Tibial nerve (tissue), 4 donors: ENCODE measurements at regions not wholly inside any gene's neighbourhood (a gene's known extent, or its start where the extent isn't known, plus 50 kb on each side); places are given as distances from the start of the nearest gene placed in this dataset.

Source experiments
- DNase-seq, 2 donors: peaks; one replicate each; pipeline ENCODE4 v3.0.0-alpha.2; 2019; ENCODE audit warnings: low spot score in 2 of 2
- H3K27ac ChIP-seq, 4 donors: fragments of 200-600 bp; sonication (generic) in 3 of 4; one replicate each; pipeline ENCODE4 v1.5.1; 2017 to 2019; ENCODE audit warnings: mild to moderate bottlenecking in 1 of 4
- H3K27me3 ChIP-seq, 2 donors: fragments of 200-600 bp; sonication (generic) in 1 of 2; one replicate each; pipeline versions ENCODE4 v1.5.1 to v1.6.0; 2017 to 2019
- H3K36me3 ChIP-seq, 3 donors: fragments of 200-600 bp; sonication (generic); one replicate each; pipeline ENCODE4 v1.5.1; 2018 to 2019
- H3K4me1 ChIP-seq, 4 donors: fragments of 200-600 bp; sonication (generic) in 3 of 4; one replicate each; pipeline ENCODE4 v1.5.1; 2017 to 2019
- H3K4me3 ChIP-seq, 4 donors: fragments of 200-600 bp; sonication (generic) in 3 of 4; one replicate each; pipeline ENCODE4 v1.5.1; 2017 to 2019; ENCODE audit warnings: mild to moderate bottlenecking in 1 of 4, moderate library complexity in 1 of 4
- H3K9me3 ChIP-seq, 4 donors: fragments of 200-600 bp; sonication (generic) in 3 of 4; one replicate each; pipeline ENCODE4 v1.5.1; 2017 to 2019
- CTCF ChIP-seq, 5 experiments: fragments of 200-600 bp in 3 of 5; fragments of 450-650 bp in 2 of 5; sonication (generic) in 3 of 5; IDR thresholded peaks; one replicate each; pipeline ENCODE4 v1.5.1; 2016 to 2019; ENCODE audit warnings: antibody characterized with exemption in 5 of 5, mild to moderate bottlenecking in 3 of 5, moderate library complexity in 2 of 5
- EP300 ChIP-seq, 2 donors: sonication (generic); formaldehyde crosslinking; IDR thresholded peaks; one replicate each; pipeline ENCODE4 v1.6.1; 2017; ENCODE audit warnings: antibody characterized with exemption in 2 of 2, mild to moderate bottlenecking in 1 of 2
- POLR2A ChIP-seq, 2 donors: fragments of 450-650 bp; IDR thresholded peaks; one replicate each; pipeline ENCODE4 v1.6.1; 2017; ENCODE audit warnings: antibody characterized with exemption in 2 of 2, mild to moderate bottlenecking in 2 of 2, moderate library complexity in 2 of 2
- WGBS, 2 donors: methylation state at CpG; one replicate each; pipeline ENCODE4 v1.1.5; 2018; 5-methylcytosine and 5-hydroxymethylcytosine counted together

- no peak overlapping the region for H3K27ac ChIP-seq
- TF ChIP-seq CTCF (IDR thresholded peaks at IDR 0.05) (no peak), POLR2A (IDR thresholded peaks at IDR 0.05) (no peak)
- no peaks in the 10 kb centered on the region for H3K9me3 ChIP-seq
- H3K27me3 ChIP-seq, result no peaks in the 10 kb centered on the region
- no peak for DNase-seq
- no peak overlapping the region for H3K4me3 ChIP-seq
- WGBS, 2 donors, result 67 to 73% methylated on average over 5 of the region's 5 CpGs
- H3K4me1 ChIP-seq, result no peaks in the 10 kb centered on the region
- H3K36me3 ChIP-seq, result no peaks in the 10 kb centered on the region
Measured at GRCh38 chr1:19577036-19577435, 67.1 kb upstream of the NBL1 start.

- Histone ChIP-seq H3K27ac (no peak overlapping the region), H3K9me3 (no peaks in the 10 kb centered on the region), H3K4me1 (no peaks in the 10 kb centered on the region), H3K4me3 (no peak overlapping the region), H3K27me3 (no peaks in the 10 kb centered on the region), H3K36me3 (no peaks in the 10 kb centered on the region)
- TF ChIP-seq CTCF (IDR thresholded peaks at IDR 0.05) (no peak), POLR2A (IDR thresholded peaks at IDR 0.05) (no peak), EP300 (IDR thresholded peaks at IDR 0.05) (no peak)
- DNase-seq, result no peak
- WGBS, 2 donors, result 91 to 95% methylated on average over 3 of the region's 3 CpGs
Measured at GRCh38 chr1:19569786-19570185, 74.3 kb upstream of the NBL1 start.

GRCh38 chr1:19567041-19567440 is 77.1 kb upstream of the NBL1 start:
- Histone ChIP-seq H3K4me3 (no peak overlapping the region), H3K27ac (no peak overlapping the region), H3K27me3 (no peaks in the 10 kb centered on the region), H3K36me3 (no peaks in the 10 kb centered on the region), H3K4me1 (peaks cover 0 to 14% (median 6%) of the 10 kb centered on the region in 4 donors), H3K9me3 (no peaks in the 10 kb centered on the region)
- 79 to 83% methylated on average over 4 of the region's 4 CpGs for WGBS, 2 donors
- TF ChIP-seq CTCF (IDR thresholded peaks at IDR 0.05) (no peak), EP300 (IDR thresholded peaks at IDR 0.05) (no peak), POLR2A (IDR thresholded peaks at IDR 0.05) (no peak)
- no peak for DNase-seq

- Histone ChIP-seq H3K27ac (peak overlapping the region; percentile 1 to 77 (median 62)), H3K4me3 (no peak overlapping the region), H3K4me1 (peaks cover 0 to 14% (median 6%) of the 10 kb centered on the region in 4 donors), H3K27me3 (no peaks in the 10 kb centered on the region), H3K36me3 (no peaks in the 10 kb centered on the region), H3K9me3 (no peaks in the 10 kb centered on the region)
- DNase-seq, result no peak
- TF ChIP-seq EP300 (IDR thresholded peaks at IDR 0.05), result no peak
- no peak for TF ChIP-seq CTCF (IDR thresholded peaks at IDR 0.05)
- 60 to 69% methylated on average over 5 of the region's 5 CpGs for WGBS, 2 donors
Measured at GRCh38 chr1:19564366-19564765, 79.0 kb upstream of the CAPZB start.

GRCh38 chr1:19563324-19564097 is 78.2 kb upstream of the CAPZB start:
- Histone ChIP-seq H3K27ac (peak overlapping the region; percentile 1 to 77 (median 62)), H3K27me3 (no peaks in the 10 kb centered on the region), H3K9me3 (no peaks in the 10 kb centered on the region), H3K36me3 (no peaks in the 10 kb centered on the region), H3K4me1 (peaks cover 0 to 14% (median 6%) of the 10 kb centered on the region in 4 donors), H3K4me3 (peak overlapping the region in 2 of 4 donors; percentile 7 to 22)
- 38 to 43% methylated on average over 15 of the region's 15 CpGs for WGBS, 2 donors
- DNase-seq, result peak; percentile 44 to 70
- TF ChIP-seq POLR2A (IDR thresholded peaks at IDR 0.05) (no peak), EP300 (IDR thresholded peaks at IDR 0.05) (peak in 1 of 2 donors; percentile 39)
